ENCODE measurements at regions not wholly inside any gene's neighbourhood (a gene's known extent, or its start where the extent isn't known, plus 50 kb on each side); places are given as distances from the start of the nearest gene placed in this dataset.
A peak's percentile ranks its signal among the peaks of the same experiment; 100 is the strongest.

DNA sequence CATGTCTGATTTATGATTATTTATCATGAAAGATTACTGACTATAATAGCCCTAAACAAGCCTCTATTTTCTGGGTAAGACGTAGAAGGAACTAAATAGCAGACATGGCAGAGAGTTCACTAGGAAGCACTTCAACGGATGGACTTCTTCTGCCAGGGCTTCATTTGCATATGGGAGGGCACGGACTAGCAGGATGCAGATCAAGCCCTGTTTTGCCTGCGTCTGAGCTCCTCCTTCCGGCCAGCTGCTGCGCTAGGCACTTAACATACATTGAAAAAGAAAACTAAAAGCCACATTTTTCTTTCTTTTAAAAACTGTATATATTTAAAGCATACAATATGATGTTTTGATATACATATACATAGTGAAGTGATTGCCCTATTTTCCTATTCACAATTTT is 340.0 kb upstream of the MEX3C start:
- Histone ChIP-seq H3K4me2 (ENCODE audit: low read length) (peak overlapping the region; percentile 34; the same call in 1 of the 2 replicates), H3K9me2 (replicated peaks; ENCODE audit: control insufficient read depth, low read length) (no peaks in the 10 kb centered on the region), H3K4me1 (ENCODE audit: control insufficient read depth, low read length) (peaks cover 8% of the 10 kb centered on the region), H3K36me3 (ENCODE audit: control insufficient read depth, low read length) (no peaks in the 10 kb centered on the region), H3K9me3 (ENCODE audit: control insufficient read depth, insufficient read depth, low read length) (no peaks in the 10 kb centered on the region), H3K79me2 (ENCODE audit: control insufficient read depth, low read length) (no peaks in the 10 kb centered on the region), H4K20me1 (ENCODE audit: control insufficient read depth, insufficient read depth, low read depth, low read length) (no peaks in the 10 kb centered on the region), H3K27me3 (ENCODE audit: control insufficient read depth, low read length) (no peaks in the 10 kb centered on the region), H3K4me3 (ENCODE audit: low read length) (no peak overlapping the region), H3F3A (ENCODE audit: control insufficient read depth, insufficient read depth) (no peaks in the 10 kb centered on the region), H3K27ac (ENCODE audit: low read depth, low read length) (no peak overlapping the region)
- TF ChIP-seq, protein P1, sequence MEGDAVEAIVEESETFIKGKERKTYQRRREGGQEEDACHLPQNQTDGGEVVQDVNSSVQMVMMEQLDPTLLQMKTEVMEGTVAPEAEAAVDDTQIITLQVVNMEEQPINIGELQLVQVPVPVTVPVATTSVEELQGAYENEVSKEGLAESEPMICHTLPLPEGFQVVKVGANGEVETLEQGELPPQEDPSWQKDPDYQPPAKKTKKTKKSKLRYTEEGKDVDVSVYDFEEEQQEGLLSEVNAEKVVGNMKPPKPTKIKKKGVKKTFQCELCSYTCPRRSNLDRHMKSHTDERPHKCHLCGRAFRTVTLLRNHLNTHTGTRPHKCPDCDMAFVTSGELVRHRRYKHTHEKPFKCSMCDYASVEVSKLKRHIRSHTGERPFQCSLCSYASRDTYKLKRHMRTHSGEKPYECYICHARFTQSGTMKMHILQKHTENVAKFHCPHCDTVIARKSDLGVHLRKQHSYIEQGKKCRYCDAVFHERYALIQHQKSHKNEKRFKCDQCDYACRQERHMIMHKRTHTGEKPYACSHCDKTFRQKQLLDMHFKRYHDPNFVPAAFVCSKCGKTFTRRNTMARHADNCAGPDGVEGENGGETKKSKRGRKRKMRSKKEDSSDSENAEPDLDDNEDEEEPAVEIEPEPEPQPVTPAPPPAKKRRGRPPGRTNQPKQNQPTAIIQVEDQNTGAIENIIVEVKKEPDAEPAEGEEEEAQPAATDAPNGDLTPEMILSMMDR (IDR thresholded peaks at IDR 0.05; ENCODE audit: low read depth, low read length, poor library complexity, severe bottlenecking): no peak
- TF ChIP-seq EZH2phosphoT487 (IDR thresholded peaks at IDR 0.05; ENCODE audit: borderline replicate concordance, low read length): no peak

GRCh38 chr18:51540562-51540961 is 343.1 kb upstream of the MEX3C start:
- Histone ChIP-seq H3K36me3 (ENCODE audit: control insufficient read depth, low read length) (no peaks in the 10 kb centered on the region), H3K9me2 (replicated peaks; ENCODE audit: control insufficient read depth, low read length) (no peaks in the 10 kb centered on the region), H3K79me2 (ENCODE audit: control insufficient read depth, low read length) (no peaks in the 10 kb centered on the region), H3K27ac (ENCODE audit: low read depth, low read length) (no peak overlapping the region), H4K20me1 (ENCODE audit: control insufficient read depth, insufficient read depth, low read depth, low read length) (no peaks in the 10 kb centered on the region), H3K4me1 (ENCODE audit: control insufficient read depth, low read length) (peaks cover 8% of the 10 kb centered on the region), H3K27me3 (ENCODE audit: control insufficient read depth, low read length) (no peaks in the 10 kb centered on the region), H3K4me2 (ENCODE audit: low read length) (no peak overlapping the region), H3F3A (ENCODE audit: control insufficient read depth, insufficient read depth) (no peaks in the 10 kb centered on the region), H3K9me3 (ENCODE audit: control insufficient read depth, insufficient read depth, low read length) (no peaks in the 10 kb centered on the region), H3K4me3 (ENCODE audit: low read length) (no peak overlapping the region)
- TF ChIP-seq EZH2phosphoT487 (IDR thresholded peaks at IDR 0.05; ENCODE audit: borderline replicate concordance, low read length): no peak
- TF ChIP-seq, protein P1 (IDR thresholded peaks at IDR 0.05; ENCODE audit: low read depth, low read length, poor library complexity, severe bottlenecking): no peak

GRCh38 chr18:51541230-51541629 is 343.7 kb upstream of the MEX3C start:
- Histone ChIP-seq H3F3A (ENCODE audit: control insufficient read depth, insufficient read depth) (no peaks in the 10 kb centered on the region), H4K20me1 (ENCODE audit: control insufficient read depth, insufficient read depth, low read depth, low read length) (no peaks in the 10 kb centered on the region), H3K9me2 (replicated peaks; ENCODE audit: control insufficient read depth, low read length) (no peaks in the 10 kb centered on the region), H3K36me3 (ENCODE audit: control insufficient read depth, low read length) (no peaks in the 10 kb centered on the region), H3K27me3 (ENCODE audit: control insufficient read depth, low read length) (no peaks in the 10 kb centered on the region), H3K79me2 (ENCODE audit: control insufficient read depth, low read length) (no peaks in the 10 kb centered on the region), H3K4me3 (ENCODE audit: low read length) (no peak overlapping the region), H3K4me1 (ENCODE audit: control insufficient read depth, low read length) (peaks cover 8% of the 10 kb centered on the region), H3K27ac (ENCODE audit: low read depth, low read length) (no peak overlapping the region), H3K9me3 (ENCODE audit: control insufficient read depth, insufficient read depth, low read length) (no peaks in the 10 kb centered on the region), H3K4me2 (ENCODE audit: low read length) (no peak overlapping the region)
- TF ChIP-seq EZH2phosphoT487 (IDR thresholded peaks at IDR 0.05; ENCODE audit: borderline replicate concordance, low read length): no peak
- TF ChIP-seq, protein P1 (IDR thresholded peaks at IDR 0.05; ENCODE audit: low read depth, low read length, poor library complexity, severe bottlenecking): no peak

Data from DOHH2 (cell line).